ENCODE measurements at regions not wholly inside any gene's neighbourhood (a gene's known extent, or its start where the extent isn't known, plus 50 kb on each side); places are given as distances from the start of the nearest gene placed in this dataset.

DNA sequence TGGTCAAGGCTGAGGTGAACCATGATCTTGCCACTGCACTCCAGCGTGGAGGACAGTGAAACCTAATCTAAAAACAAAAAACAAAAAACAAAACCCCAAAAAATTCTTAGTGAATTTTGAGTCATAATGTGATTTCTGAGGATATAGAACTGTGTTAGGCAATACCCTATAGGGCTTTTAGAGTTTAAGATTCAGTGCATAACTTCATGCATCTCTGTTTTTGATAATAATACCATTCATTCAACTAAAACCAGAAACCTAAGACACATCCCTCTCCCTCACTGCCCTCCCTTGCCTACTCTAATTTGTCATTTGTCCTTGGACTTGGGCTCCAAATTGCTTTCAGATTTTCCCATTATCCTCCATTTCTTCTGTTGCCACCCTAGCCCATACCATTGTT lies 405.7 kb upstream of the EDIL3 start:
- H3K36me3 ChIP-seq (ENCODE audit: control insufficient read depth in 4 of 4, insufficient read depth in 3 of 4, low read depth in 1 of 4, low read length in 3 of 4), result no peaks in the 10 kb centered on the region
- WGBS, result 78% methylated on average over 1 of the region's 1 CpG
- no peaks in the 10 kb centered on the region for H3K9me3 ChIP-seq (ENCODE audit: control insufficient read depth in 4 of 4, low read length in 3 of 4)
- no peak overlapping the region for H3K9ac ChIP-seq (ENCODE audit: low read depth in 1 of 2, low read length in 2 of 2)
- peaks cover 0 to 3% (median 0%) of the 10 kb centered on the region in 4 donors for H3K27me3 ChIP-seq (ENCODE audit: control insufficient read depth in 4 of 4, insufficient read depth in 4 of 4, low read length in 3 of 4)
- H3K27ac ChIP-seq (ENCODE audit: low read depth in 1 of 2, low read length in 2 of 2), result no peak overlapping the region
- TF ChIP-seq YY1 (IDR thresholded peaks at IDR 0.05), result no peak
- no peak for TF ChIP-seq RXRA (IDR thresholded peaks at IDR 0.05)
- no peak for TF ChIP-seq GABPA (IDR thresholded peaks at IDR 0.05 in 1 of 2, conservative IDR thresholded peaks at IDR 0.05 in 1 of 2)
- no peak for TF ChIP-seq EGR1 (IDR thresholded peaks at IDR 0.05; ENCODE audit: low read depth in 2 of 2)
- TF ChIP-seq, protein P1, sequence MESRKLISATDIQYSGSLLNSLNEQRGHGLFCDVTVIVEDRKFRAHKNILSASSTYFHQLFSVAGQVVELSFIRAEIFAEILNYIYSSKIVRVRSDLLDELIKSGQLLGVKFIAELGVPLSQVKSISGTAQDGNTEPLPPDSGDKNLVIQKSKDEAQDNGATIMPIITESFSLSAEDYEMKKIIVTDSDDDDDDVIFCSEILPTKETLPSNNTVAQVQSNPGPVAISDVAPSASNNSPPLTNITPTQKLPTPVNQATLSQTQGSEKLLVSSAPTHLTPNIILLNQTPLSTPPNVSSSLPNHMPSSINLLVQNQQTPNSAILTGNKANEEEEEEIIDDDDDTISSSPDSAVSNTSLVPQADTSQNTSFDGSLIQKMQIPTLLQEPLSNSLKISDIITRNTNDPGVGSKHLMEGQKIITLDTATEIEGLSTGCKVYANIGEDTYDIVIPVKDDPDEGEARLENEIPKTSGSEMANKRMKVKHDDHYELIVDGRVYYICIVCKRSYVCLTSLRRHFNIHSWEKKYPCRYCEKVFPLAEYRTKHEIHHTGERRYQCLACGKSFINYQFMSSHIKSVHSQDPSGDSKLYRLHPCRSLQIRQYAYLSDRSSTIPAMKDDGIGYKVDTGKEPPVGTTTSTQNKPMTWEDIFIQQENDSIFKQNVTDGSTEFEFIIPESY (IDR thresholded peaks at IDR 0.05), result no peak
- TF ChIP-seq, protein P2, sequence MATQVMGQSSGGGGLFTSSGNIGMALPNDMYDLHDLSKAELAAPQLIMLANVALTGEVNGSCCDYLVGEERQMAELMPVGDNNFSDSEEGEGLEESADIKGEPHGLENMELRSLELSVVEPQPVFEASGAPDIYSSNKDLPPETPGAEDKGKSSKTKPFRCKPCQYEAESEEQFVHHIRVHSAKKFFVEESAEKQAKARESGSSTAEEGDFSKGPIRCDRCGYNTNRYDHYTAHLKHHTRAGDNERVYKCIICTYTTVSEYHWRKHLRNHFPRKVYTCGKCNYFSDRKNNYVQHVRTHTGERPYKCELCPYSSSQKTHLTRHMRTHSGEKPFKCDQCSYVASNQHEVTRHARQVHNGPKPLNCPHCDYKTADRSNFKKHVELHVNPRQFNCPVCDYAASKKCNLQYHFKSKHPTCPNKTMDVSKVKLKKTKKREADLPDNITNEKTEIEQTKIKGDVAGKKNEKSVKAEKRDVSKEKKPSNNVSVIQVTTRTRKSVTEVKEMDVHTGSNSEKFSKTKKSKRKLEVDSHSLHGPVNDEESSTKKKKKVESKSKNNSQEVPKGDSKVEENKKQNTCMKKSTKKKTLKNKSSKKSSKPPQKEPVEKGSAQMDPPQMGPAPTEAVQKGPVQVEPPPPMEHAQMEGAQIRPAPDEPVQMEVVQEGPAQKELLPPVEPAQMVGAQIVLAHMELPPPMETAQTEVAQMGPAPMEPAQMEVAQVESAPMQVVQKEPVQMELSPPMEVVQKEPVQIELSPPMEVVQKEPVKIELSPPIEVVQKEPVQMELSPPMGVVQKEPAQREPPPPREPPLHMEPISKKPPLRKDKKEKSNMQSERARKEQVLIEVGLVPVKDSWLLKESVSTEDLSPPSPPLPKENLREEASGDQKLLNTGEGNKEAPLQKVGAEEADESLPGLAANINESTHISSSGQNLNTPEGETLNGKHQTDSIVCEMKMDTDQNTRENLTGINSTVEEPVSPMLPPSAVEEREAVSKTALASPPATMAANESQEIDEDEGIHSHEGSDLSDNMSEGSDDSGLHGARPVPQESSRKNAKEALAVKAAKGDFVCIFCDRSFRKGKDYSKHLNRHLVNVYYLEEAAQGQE (IDR thresholded peaks at IDR 0.05), result no peak
- TF ChIP-seq RAD21 (IDR thresholded peaks at IDR 0.05), result no peak
- TF ChIP-seq FOXA2 (IDR thresholded peaks at IDR 0.05), result no peak
- no peak for TF ChIP-seq TAF1 (conservative IDR thresholded peaks at IDR 0.05)
- no peak for TF ChIP-seq FOXA1 (IDR thresholded peaks at IDR 0.05)
- no peak for DNase-seq (ENCODE audit: low spot score)
- no peak overlapping the region for H3K4me3 ChIP-seq (ENCODE audit: low read depth in 1 of 3, low read length in 3 of 3)
- H3K4me1 ChIP-seq (ENCODE audit: control insufficient read depth in 4 of 4, insufficient read depth in 4 of 4, low read length in 3 of 4), result no peaks in the 10 kb centered on the region

GRCh38 chr5:84783003-84783402 lies 398.3 kb upstream of the EDIL3 start:
- Histone ChIP-seq H3K4me3 (ENCODE audit: low read depth in 1 of 3, low read length in 3 of 3) (no peak overlapping the region), H3K27me3 (ENCODE audit: control insufficient read depth in 4 of 4, insufficient read depth in 4 of 4, low read length in 3 of 4) (no peaks in the 10 kb centered on the region), H3K27ac (ENCODE audit: low read depth in 1 of 2, low read length in 2 of 2) (no peak overlapping the region), H3K9ac (ENCODE audit: low read depth in 1 of 2, low read length in 2 of 2) (no peak overlapping the region), H3K4me1 (ENCODE audit: control insufficient read depth in 4 of 4, insufficient read depth in 4 of 4, low read length in 3 of 4) (no peaks in the 10 kb centered on the region), H3K36me3 (ENCODE audit: control insufficient read depth in 4 of 4, insufficient read depth in 3 of 4, low read depth in 1 of 4, low read length in 3 of 4) (no peaks in the 10 kb centered on the region), H3K9me3 (ENCODE audit: control insufficient read depth in 4 of 4, low read length in 3 of 4) (no peaks in the 10 kb centered on the region)
- 94% methylated on average over 3 of the region's 3 CpGs for WGBS
- no peak for TF ChIP-seq JUND (IDR thresholded peaks at IDR 0.05)
- no peak for TF ChIP-seq SP1 (IDR thresholded peaks at IDR 0.05)
- TF ChIP-seq, protein P2 (IDR thresholded peaks at IDR 0.05), result no peak
- no peak for TF ChIP-seq TAF1 (conservative IDR thresholded peaks at IDR 0.05)
- TF ChIP-seq GABPA (IDR thresholded peaks at IDR 0.05 in 1 of 2, conservative IDR thresholded peaks at IDR 0.05 in 1 of 2), result no peak
- no peak for TF ChIP-seq HNF4A (conservative IDR thresholded peaks at IDR 0.05)
- no peak for TF ChIP-seq EGR1 (IDR thresholded peaks at IDR 0.05; ENCODE audit: low read depth in 2 of 2)
- no peak for TF ChIP-seq NR2F2 (IDR thresholded peaks at IDR 0.05)
- TF ChIP-seq CTCF (IDR thresholded peaks at IDR 0.05; ENCODE audit: low read depth, low read length, missing input control), result no peak
- no peak for TF ChIP-seq FOXA2 (IDR thresholded peaks at IDR 0.05)
- TF ChIP-seq HNF4G (IDR thresholded peaks at IDR 0.05), result no peak
- no peak for TF ChIP-seq RXRA (IDR thresholded peaks at IDR 0.05)
- DNase-seq (ENCODE audit: low spot score), result no peak

Measured in liver (tissue), 8 donors.